ENCODE measurements at regions not wholly inside any gene's neighbourhood (a gene's known extent, or its start where the extent isn't known, plus 50 kb on each side); places are given as distances from the start of the nearest gene placed in this dataset.
A peak's percentile ranks its signal among the peaks of the same experiment; 100 is the strongest.

DNA sequence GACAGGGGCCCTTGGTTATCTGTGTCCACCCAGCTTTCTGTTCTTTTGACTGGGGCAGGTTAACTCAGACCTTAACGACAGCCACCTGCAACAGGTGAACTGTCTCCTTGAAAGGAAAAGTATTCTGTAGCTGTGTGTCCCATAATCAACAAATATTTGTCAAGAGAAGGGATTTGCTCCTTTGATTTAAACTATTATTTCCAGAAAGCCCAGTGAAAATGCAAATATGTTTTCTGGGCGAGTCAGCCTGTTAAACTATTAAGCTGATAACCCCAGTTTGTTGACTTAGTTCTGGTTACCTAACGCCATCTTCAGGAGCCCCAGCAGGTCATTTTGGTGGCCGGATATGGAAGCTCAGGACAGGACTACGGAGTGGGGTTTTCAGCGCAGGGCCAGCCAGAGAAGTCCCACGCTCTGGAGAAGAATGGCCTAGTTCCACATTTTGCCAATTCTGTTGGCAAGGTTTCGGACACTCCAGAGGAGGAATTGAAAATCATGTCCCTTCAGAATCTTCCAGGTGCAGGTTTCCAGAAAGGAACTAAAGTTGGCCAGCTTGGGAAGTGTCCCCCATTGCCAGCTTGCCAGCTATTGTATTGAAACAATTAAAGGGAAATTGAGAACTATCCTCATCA is 54.5 kb downstream of the ADRA2A start:
- DNase-seq = no peak

DNA sequence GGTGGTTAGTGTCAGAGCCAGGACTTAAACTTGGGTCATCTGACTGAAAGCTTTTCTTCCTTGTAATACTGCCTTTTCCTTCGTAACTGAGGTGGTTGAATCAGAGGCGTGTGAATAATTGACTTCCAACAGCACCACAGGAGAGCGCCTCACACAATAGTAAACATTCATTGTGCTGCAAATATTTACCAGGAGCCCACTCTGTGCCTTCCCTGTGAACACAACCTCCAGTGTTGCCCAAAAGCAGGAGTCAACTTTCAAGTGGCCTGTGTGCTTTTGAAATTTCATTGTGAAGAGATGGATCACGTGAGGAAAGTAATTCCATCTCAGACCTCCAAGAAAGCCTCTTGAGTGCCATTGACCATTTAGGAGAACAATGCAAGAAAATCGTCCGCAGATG is 60.2 kb downstream of the ADRA2A start:
- no peak for DNase-seq

DNA sequence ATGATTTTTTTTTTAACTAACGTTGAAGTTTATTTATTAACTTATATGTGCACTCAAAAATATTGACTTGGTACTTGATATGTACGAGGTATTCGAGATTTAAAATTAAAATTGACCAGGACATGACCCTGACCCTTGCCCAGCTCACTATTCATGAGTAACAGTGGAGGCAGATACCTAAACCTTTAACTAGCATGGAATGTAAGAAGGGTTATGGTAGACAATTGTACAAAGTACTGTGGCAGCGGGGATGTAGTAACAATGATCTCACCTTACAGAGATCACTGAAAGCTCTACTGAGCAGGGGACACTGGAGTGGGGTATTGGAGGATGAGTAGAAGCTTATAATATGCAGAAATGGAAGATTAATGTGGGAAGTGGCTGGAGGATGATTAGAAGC is 60.8 kb downstream of the ADRA2A start:
- DNase-seq = no peak

DNA sequence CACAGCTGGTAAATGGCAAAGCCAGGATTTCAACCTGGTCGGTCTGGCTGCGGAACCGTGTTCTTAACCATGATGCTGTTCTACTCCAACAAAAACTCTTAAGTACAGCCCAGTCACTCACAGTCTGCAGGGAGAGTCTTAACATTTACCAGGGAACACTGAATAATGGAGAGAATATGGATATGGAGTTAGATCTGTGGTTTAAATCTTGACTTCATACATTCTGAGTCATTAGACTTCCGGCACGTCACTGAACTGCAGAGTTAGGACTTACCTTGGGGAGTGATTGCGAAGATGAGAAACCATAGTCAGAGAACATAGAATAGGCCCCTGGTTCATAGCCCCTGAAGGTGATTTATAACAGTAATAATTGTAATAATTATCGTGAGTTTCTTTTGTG is 61.7 kb downstream of the ADRA2A start:
- DNase-seq = no peak

DNA sequence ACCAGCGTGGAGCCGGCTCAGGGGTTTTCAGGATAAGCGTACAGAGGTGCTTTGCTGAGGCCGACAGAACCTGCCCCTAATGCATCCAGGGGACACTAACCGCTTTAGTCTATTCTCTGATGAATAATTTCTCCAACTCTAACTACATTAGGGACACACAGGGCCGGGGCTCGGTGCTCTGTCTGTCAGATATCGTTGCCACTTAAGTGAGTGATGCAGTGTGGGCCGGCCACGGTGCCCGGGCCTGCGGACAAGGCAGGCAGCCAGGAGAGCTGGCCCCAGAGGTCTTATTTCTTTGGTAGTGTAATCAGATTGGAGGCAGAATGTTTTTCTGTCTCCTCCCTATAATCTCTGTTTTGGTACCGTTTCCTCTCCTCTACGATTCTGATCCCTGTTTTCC is 62.7 kb downstream of the ADRA2A start:
- DNase-seq = no peak

DNA sequence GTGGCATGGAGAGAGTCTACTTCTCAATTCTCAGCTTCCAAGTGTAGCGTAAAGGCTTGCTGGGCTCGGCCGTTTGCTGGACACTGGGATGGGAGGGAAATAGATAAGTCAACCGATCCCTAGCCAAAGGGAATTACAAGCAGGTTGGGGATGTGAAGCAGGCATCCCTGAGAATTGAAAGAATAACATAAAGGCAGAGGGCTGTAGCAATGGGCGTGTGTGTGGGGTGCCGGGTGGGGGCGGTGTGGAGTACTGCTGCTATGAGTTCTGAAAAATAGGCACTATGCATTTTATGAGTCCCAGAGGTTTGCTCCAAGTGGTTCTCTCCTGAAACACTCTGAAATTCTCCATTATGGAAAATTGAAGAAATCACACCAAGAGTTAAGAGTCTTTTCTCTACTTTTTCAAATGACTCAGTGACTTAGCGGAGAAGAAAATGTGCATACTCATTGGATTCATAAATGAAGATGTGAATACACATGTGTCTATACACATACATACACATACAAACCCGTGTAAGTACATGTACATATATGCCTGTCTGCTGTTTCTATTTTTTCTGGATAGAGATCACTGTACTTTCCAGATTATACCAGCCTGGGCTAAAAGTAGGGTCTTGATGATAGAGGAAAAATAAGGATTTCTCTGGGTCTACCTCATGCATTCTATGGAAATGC is 65.4 kb downstream of the ADRA2A start:
- no peak for DNase-seq

DNA sequence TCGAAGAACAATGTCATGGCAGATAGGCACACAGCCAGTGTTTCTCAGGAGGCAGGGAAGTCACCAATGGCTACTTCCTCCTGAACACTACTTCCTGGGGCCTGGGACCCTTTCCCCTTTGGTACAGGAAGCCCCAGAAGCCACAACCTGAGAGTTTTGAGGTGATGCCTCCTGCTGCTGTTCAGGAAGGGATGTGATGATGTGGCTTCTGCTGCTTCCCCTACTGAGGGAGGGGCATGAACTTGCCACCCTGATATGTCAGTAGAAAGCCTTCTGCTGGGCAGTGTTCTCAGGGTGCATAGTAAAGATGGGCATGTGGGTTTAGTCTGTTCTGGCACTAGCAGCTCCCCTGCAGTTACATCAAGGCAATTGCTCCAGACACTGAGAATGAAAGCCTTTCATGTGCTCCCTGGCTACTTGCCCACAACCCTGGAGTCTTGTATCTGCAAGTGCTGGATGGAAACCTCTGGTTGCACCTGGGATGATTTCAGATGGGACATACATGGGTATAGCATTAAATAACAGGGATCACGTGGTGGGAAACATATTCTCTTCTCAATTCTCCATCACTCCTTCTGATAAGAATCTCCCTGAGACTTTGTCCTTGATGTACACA is 69.3 kb downstream of the ADRA2A start:
- peak; percentile 14 for DNase-seq

DNA sequence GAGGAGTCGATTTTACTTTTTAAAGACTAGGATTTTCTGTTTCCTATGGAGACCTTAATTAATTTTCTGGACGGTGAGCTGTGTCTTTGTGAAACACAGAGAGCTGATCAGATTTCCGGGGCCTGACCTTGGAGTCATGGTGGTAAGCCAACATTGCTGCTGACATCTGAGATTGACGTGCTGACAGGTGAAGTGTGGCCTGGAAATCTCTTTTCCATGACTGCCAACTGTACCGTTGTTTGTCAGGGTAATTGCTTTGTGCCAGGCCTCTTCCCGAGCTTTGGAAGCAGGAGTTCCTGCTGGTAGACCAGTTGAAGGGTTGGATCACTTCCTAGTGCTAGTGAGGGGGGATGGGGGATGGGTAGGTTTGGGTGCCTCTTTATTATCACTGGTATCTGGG is 71.2 kb downstream of the ADRA2A start:
- no peak for DNase-seq

DNA sequence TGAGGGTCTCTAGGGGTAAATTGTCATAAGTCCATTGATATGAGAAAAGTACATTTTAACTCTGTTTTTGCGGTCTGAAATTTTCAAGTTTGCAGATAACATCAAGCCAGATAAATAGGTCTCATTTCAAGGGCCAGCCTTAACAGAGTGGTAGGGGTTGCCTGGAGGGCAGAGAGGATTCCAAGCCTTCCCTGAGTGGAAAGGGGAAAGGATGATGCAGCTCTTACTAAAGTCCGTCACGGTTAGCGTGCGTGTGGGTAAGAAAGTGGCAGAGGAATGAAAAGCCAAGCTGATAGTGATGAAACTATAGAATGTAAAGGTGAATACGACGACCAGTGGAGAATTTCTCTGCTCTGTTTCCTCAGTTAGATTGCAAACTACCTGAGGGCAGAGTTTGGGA is 71.6 kb downstream of the ADRA2A start:
- no peak for DNase-seq

DNA sequence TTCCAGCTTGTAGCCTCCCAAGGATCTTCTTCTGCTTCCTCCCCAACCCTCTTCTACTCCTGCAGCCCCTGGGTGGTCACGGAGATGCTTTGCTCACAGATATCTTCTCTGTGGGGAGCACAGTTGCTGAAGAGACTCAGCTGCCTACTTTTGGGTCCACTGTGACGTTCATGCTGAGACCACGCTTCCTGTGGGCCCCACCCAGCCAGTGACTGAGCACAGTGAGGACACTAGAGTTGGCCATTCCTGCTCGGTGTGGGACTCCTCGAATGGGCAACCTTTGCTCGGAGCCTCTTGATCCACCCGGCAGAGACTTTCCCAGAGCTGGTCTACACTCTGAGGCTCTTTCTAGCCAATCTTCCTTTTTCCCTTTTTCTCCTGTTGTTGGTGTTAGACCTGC is 73.9 kb downstream of the ADRA2A start:
- no peak for DNase-seq

DNA sequence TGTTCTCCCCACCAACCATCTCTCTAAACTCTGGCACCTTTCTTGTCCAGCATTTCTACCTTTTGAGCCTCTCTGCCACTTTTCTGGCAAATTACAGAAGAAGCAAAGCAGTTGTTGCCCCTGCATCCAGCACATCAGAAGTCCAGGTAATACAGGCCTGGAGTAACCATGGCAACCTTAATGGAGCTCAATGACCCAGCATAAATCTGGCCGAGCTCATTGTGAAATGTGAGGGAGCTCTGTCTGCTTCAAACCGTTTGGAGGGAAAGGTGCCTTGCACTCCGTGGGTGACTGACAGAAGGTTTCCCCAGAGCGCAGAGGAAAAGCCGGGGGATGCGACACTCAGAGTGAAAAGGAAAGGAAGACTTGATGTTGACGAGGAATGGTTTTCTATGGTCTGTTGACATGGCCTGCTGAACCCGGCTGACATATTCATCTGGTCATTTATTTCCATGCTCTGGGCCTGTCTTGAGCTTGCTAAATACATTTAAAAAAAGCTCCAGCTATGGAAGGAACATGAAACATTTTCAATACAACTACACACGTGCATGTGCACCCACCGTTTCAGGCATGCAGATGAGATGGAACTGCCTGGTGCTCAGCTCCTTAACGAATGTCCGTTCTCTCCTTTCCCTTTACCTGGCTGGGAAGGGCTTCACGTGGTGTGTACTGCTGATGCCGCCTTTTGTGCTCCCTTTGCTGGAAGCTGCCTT is 74.9 kb downstream of the ADRA2A start:
- DNase-seq = no peak

DNA sequence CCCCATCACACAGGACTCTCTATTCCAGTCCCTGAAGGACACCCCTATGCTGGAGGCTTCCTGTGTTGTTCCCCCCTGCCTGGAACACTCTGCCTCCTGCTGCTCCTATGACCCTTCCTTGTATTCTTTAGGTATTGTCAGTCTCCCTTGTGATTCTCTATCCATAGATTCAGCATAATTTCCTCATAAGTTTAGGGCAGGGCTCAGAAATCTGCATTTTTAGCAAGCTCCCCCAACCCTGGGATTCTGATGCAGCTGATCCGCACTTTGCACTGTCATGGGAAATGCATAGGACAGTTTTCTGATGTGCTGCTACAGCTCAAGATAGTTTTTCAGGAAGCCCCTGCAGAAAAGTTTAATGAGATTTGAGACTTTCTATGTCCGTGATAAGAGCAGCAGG is 79.9 kb downstream of the ADRA2A start:
- DNase-seq = no peak

DNA sequence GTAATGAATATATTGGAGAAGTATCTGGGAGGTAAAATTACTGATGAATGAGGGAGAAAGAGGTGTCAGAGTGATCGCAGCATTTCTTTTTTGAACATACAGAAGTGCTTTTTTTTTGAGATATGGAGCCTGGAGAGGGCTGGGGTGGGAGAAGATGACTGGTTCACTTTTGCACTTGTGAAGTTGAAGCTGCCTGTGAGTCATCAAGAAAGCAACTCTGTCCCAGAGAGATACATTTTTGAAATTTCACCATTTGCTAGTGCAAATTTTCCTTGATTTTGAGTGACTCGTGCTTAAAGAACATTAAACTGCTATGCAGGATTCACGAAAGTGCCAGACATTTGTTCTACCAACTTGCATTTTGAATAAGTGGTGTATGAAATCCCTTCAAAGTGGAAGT is 81.8 kb downstream of the ADRA2A start:
- DNase-seq = no peak

DNA sequence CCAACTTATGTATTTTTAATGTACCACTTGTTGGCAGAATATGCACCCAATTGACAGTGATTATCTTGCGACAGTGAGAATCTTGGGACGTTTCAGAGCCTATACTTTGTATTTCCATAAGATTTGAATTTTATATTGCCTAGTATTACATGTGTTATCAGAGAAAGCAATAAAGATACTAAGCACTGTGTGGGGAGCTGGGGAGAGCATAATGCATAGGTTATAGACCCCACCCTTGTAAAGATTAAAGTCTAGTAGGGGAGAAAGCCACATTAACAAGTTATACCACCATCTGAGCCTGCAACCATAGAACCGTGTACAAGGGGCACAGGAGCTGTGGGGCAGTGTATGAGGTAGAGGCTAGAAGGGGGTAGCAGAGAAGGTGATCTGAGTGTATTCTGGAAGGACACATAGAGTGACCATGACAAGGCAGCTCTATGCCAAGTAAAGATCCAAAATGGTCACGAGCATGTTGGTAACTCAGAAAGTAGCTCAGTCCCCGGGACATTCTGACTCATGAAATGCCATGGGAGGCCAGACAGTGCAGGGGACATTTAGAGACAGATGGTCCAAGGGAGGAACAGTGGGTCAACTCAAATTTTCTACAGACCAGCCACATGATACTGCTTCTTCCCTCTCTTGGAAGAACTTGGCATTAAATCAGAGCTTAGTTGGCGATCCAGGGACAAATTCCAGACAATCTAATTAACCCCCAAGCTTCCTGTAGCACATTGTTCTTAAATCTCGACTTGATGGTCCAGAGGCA is 84.5 kb downstream of the ADRA2A start:
- DNase-seq = no peak

DNA sequence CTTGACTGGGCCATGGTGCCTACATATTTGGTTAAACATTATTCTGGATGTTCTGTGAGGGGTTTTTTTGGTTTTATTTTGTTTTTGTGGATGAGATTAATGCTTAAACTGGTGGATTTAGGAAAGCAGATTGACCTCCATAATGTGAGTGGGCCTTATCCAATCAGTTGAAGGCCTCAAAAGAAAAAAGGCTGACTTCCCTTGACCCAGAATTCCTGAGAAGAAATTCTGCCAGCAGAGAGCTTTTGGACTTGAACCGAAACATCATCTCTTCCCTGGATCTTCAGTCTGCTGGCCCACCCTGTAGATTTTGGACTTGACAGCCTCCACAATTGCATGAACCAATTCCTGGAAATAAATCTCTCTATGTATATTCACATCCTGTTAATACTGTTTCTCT is 94.4 kb downstream of the ADRA2A start:
- no peak for DNase-seq

DNA sequence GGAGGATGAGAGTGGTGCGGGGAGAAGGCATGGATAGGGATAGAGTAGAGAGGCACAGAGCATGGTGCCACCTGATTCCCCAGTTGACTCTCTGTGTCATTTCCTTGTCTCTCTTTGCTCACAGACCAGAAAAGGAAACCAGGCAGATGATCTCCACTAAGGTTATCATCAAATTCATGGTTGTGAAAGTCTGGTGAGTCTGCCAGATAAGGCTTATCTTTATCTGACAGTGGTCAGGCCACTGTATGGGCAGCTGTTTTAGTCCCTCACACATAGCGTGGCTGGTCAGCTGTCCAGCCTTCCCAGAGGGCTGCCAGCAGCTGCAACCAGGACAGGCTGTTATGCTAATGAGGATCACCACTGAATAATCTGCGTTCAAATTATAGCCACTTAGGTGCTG is 99.0 kb downstream of the ADRA2A start:
- peak; percentile 38 for DNase-seq

DNA sequence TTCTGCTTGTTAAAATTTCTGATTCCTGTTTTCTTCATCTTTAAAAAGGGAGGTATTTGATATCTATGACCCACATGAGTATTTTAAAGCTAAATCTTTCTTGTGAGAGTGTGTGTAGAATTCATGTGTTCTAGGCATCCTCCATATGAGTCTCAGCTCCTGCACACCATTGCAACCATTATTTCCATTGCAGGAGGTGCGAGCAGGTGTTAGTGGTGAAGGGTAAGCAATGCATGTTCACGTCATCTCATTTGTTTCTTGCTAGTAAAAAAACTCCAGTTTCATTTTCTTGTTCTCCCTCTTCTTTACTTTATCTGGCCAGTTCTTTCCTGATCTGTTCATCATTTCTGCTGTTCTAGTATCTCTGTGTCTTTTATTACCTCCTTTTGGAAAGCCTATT is 100.5 kb downstream of the ADRA2A start:
- no peak for DNase-seq

DNA sequence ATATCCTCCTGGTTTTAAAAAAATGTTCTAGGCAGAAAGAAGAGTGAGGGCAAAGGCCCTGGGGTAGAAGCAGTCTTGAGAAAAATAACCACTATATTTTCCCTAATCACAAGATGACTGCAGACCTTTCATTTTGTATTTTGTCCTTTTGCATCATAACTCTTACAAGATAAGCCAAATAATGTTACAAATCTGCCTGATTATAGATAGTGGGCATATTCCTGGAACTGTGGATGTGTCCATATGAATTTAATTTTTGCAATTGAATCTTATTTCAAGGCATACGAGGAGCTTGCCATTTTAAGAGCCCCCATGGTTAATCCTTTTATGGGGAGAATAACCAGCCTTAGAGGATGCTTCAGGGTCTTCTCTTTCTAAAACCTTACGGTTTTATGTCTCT is 102.7 kb downstream of the ADRA2A start:
- no peak for DNase-seq

DNA sequence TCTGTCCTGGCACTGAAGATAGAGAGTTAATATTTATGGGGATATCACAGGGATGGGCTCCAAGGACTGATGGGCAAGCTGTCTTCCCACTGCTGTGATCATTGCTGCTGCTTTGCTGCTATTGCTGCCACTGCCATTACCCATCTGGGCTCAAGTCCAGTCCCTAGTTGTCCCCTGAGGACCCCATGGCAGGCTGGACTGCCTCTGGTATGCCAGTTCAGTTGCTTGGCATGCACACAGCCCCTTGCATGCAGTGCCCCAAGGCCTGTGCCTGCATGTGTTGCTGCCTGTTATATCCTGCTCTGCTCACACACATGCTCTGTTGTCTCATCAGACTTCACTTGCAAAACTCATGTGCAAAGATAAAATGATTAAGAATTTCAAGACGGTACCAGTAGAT is 109.5 kb downstream of the ADRA2A start:
- no peak for DNase-seq

DNA sequence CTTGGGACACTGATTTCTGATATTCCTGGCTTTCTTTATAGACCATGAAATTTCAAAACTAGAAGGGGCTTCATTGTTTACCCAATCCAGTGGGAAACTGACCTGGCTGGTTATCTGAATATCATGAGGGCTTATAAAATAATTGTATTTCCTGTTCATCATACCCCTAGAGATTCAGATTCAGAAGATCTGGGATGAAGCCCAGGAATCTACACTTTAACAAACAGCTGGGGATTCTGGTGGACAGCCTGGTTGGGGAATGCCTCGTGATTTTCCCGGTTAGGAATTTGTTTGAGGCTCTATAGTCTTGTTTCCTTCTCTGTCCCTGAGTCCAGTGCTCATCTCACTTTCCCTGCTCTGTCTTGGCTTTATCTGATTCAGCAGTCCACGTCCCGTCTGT is 110.3 kb downstream of the ADRA2A start:
- no peak for DNase-seq

DNA sequence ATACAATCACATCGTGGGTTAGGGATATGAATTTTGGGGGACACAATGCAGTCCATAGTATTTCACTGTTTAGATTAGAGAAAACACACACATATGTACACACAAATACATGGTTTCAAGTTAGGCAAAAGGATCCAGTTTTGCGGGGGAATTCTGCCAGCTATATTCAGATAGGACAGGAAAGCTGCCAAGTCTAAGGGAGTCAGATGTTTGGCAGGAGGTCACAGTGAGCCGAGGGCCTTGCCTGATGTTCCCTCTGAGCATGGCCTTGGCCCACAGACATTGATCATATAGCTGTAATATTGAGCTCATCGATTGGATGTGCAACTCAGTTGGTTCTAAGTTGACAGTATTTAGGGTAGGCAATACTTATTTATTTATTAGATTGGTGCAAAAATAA is 122.8 kb downstream of the ADRA2A start:
- DNase-seq = no peak

DNA sequence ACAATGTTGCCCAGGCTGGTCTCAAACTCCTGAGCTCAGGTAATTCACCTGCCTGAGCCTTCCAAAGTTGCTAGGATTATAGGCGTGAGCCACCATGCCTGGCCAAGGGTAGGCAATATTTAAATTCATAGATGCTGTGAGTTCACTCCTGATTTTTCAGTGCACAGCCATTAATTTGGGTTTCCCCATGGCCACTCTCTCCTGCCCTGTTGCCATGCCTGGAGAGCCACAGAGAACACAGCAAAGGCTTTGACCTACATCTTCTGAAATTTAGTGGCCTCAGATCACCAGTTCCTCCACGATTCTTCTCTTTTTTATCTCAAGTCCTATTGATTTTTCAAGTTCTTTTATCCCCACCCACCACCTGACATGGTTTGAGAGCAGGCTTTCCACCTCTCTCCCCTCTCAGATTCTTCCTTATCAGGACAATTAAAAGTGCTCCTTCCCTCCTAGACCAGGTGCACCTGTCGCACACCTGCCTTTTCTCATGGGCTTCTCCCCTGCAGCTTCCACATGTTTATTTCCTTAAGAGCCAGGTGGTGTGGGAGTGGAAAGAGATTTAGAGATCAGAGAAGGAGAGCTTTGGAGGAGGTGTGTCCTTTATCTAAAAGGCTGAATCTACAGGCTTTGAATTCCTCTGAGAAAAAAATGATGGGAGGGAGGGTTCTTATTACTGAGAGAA is 123.8 kb downstream of the ADRA2A start:
- DNase-seq = no peak

DNA sequence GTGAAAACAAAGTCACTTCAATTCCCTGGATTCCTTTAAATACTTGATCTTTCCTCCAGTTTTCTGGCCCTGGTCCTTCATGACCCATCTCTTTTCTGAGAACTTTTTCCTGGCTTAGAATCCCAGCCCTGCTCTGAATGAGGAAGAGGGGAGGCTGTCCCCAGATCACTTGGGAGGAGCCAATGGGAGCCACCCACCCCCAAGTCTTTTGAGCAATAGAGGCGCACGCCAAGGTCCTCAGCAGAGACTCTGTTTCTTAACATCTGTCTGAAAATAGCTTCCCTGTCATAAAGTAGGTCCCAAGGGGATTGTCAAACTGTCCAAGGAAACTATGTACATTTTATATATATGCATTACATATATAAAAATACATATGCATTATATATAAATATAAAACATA is 126.8 kb downstream of the ADRA2A start:
- no peak for DNase-seq
